Left renal pelvis (tissue), 4 donors: ENCODE measurements at regions not wholly inside any gene's neighbourhood (a gene's known extent, or its start where the extent isn't known, plus 50 kb on each side); places are given as distances from the start of the nearest gene placed in this dataset.
"Not testable (repeated sequence)": the region's sequence is repeated elsewhere in the genome, so short reads cannot be mapped to it uniquely, and the experiment has no call there.

ENCODE experiments used
- DNase-seq, 4 donors: peaks; one replicate each; pipeline ENCODE4 v3.0.0-alpha.2; 2013; ENCODE audit warnings: low read depth in 4 of 4, low spot score in 3 of 4

GRCh38 chr3:64438812-64439211 lies 213.5 kb upstream of the PRICKLE2 start:
- DNase-seq = no peak

- no peak for DNase-seq
Measured at GRCh38 chr3:64438066-64438465, 212.8 kb upstream of the PRICKLE2 start.

- DNase-seq = no peak
Measured at GRCh38 chr3:64437131-64437530, 211.9 kb upstream of the PRICKLE2 start.

DNA sequence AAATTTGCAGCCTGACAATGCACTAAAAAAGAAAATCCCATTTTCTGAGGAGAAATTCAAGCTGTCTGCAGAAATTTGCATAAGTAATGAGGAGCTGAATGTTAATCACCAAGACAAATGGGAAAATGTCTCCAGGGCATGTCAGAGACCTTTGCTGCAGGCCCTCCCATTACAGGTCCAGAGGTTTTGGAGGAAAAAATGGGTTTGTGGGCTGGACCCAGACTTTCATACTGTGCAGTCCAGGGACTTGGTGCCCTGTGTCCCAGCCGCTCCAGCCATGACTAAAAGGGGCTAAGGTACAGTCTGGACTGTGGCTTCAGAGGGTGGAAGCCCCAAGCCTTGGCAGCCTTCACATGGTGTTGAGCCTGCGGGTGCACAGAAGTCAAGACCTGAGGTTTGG lies 209.8 kb upstream of the PRICKLE2 start:
- not testable (repeated sequence) for DNase-seq

GRCh38 chr3:64432870-64433269 lies 207.6 kb upstream of the PRICKLE2 start:
- no peak for DNase-seq

DNA sequence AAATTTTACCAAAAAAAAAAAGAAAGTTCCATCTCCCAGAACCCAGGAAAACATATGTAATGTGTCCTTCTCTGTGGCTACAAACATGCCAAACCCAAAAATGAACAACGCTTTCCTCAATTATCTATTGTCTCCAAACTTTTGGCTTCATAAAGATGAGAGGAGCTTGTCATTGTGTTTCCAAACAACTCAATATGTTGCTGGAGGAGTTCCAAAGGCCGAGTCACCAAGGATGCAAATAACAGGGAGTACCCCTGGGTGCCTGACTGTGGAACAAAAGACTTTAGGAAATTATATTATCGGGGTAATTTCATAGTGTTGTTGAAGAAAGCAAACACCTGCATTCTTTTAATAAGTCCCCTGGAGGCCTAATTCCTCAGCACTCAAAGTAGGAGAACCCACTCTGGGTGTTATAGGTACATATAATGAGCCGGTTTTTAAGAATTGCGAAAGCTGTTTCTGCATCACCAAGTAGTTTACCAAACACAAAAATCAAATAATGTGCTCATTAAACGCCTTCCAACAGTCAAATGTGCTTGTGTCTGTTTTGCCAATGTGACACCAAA lies 206.3 kb upstream of the PRICKLE2 start:
- DNase-seq = no peak

DNA sequence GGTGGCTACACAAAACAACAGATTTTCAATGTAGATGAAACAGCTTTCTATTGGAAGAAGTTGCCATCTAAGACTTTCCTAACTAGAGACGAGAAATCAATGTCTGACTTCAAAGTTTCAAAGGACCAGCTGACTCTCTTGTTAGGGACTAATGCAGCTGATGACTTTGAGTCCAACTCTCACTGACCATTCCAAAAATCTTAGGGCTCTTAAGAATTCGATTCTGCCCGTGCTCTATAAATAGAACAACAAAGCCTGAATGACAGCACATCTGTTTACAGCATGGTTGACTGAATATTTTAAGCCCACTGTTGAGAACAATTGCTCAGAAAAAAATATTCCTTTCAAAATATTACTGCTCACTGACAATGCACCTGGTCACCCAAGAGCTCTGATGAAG lies 202.4 kb upstream of the PRICKLE2 start:
- no peak for DNase-seq

DNA sequence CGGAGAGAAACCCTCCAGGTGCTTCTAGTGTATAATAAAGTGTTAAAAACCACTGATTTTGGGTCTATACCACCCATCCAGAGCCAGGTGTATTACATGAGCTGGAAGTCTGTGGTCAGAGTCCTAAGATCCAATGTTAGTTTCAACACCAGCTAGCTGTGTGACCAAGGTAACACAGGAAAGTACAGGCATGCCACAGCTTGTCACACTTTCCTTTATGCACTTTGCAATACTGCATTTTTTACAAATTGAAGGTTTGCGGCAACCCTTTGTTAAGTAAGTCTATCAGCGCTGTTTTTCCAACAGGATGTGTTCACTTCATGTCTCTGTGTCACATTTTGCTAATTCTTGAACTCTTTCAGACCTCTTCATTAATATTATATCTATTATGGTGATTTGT lies 201.3 kb upstream of the PRICKLE2 start:
- DNase-seq = no peak

- no peak for DNase-seq
Measured at GRCh38 chr3:64422932-64423331, 197.7 kb upstream of the PRICKLE2 start.

DNA sequence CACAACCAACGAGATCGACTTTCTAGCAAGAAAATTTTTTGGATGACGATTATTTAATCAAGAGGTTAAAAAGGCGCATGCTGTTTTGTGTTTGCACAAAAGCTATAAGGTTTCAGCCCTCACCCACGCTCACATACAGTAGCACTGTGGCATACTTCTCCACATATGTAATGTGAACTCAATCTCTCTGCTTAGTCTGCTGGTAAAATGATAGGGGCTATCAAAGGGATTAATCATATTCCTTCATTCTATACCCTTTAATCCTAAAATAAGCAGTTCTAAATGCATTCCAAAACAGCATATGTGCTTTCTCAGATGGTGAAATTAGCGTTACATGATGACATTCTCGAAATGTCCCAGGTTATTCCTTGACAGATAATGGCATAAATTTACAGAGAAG lies 196.9 kb upstream of the PRICKLE2 start:
- no peak for DNase-seq

GRCh38 chr3:64417816-64418215 lies 192.6 kb upstream of the PRICKLE2 start:
- DNase-seq = no peak

GRCh38 chr3:64414043-64414442 lies 188.8 kb upstream of the PRICKLE2 start:
- DNase-seq = no peak

DNA sequence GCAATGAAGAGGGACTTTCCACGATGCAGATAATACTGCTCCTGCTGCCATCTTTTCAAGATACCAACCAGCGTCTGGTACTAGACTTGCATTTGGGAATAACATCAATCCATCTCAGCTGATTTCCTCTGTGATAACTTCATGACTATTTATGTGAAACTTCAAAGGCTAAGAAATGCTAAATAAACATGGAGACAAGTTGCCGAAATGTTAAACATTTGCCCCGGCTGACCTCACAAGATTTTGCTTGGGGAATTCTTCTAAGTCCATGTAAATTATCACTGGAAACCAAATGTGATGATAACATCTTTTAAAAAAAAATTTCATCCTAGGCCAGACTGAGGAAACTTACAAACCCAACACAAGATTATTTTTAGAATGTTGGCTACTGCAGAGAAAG lies 185.8 kb upstream of the PRICKLE2 start:
- DNase-seq = no peak

DNA sequence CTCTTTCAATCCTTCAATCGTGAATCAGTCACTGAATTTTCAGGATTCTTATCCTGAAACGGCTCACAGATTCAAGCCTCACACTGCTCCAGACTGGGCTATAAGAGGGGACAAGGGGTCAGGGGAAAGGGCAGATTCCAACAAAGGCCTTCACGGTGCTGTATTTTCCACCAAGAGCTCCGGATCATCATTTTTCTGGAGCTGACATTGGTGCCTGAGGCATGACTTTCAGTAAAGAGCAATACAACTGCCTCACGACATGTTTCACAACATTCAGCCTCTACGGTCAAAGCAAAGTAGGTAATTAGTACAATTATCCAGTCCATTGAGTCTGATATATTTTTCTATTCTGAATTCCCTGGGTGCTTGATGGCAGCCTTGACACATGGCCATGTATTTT lies 185.0 kb upstream of the PRICKLE2 start:
- no peak for DNase-seq

DNA sequence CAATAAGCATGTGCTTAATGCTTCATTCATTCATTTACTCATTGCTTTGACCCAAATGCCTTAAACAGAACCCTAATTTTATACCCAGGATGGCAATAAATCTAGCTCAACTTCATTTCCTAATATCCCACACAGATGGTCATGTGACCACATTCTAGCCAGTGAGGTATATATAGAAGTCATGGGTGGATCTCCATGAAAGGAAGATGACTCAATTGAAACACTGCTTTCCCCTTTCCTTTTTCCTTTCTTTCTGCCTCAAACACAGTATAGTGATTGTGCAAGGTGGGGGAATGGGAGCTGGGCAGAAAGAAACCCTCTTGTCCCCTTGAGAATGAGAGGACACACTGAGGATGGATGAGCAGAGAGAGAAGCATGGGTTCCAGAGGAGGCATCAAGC lies 183.5 kb upstream of the PRICKLE2 start:
- no peak for DNase-seq

GRCh38 chr3:64406271-64406670 lies 181.0 kb upstream of the PRICKLE2 start:
- DNase-seq = no peak

DNA sequence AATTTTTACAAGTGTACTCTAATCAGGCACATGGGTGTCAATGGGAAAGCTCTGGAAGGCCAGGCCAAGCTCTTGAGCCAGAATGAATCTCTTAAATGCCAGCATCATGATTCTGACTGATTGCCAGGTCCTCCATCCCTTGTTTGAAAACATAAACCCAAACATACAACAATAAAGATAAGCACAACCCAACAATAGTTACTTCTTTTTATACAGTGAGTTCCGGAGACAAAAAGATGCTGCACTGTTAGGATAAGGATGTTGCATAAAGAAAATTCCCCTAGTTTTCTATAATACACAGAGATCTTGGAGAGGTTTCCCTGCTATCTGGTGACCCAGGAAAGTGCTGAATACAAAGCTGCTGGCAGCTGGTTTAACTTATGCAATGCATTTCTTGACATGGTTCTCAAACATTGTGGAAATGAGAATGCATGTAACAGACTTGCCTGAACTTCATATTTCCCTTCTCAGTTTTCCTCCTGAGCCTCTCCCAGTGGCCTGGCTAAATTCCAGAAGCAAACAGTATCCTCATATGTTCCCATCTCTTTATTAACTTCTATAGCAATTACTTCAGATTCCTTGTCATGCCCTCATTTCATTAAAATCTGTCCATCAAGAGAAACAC lies 180.1 kb upstream of the PRICKLE2 start:
- DNase-seq = no peak

GRCh38 chr3:64400706-64401105 lies 175.4 kb upstream of the PRICKLE2 start:
- DNase-seq = no peak

DNA sequence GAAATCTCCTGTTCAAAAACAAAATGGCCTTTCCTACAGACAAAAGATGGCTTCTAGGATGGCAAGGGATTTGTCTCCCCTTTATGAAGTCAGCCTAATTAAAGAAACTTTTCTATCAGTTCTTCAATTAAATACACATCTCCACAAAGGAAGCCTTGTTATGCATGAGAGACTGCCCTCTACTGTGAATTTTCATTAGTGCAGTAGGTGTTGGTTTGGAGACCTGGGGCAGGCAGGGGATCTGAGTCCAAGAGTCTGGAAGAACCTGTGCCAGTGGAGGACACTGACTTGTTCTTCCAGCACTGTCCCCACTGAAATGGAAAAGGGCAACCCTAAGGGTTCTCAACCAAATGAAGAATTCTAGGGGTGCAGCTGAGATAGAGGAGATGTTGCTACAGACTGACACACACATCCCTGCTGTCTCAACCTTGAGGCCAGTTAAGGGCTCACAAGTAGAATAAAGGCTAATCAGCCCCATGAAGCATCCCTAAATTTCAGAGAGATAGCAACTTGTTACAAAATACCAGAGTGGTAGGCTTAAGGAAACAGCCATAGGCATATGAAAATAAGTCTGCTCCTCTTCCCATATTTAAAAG lies 174.0 kb upstream of the PRICKLE2 start:
- peak; percentile 47 to 60 (median 52) for DNase-seq

DNA sequence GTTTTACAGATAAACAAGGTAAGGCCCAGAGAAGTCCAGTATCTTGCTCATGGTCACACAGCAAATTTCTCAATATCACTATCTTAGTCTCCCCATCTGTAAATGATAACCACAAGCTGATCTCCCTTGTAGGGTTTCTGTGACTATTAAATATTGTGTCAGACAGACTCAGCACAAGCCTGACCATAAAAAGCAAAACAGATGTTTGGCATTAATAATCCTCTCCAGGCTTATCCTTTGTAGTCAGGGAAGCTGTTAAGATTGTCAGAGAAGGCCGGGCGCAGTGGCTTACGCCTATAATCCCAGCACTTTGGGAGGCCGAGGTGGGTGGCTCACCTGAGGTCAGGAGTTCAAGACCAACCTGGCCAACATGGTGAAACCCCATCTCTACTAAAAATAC lies 173.2 kb upstream of the PRICKLE2 start:
- no peak for DNase-seq

GRCh38 chr3:64398006-64398405 lies 172.7 kb upstream of the PRICKLE2 start:
- DNase-seq = no peak

GRCh38 chr3:64397573-64397972 lies 172.3 kb upstream of the PRICKLE2 start:
- DNase-seq = no peak

DNA sequence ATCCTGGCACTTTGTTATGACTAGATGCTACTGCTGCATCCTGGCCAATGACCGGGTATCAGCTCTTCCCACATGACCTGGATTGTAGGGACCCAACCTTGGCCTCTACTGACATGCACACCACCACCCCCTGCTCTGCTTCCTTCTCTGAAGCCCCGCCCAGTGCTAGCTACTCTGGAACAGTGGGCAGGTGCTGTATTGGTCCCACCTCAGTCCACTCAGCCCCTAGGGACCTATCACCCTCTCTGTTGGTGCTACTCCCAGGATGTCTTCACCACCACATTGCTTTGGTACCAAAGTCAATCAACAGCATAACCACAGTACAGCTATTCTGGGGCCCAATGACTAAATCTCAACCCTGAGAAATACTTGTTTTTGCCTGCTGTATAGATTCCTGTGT lies 170.2 kb upstream of the PRICKLE2 start:
- DNase-seq = no peak
